ENCODE measurements at regions not wholly inside any gene's neighbourhood (a gene's known extent, or its start where the extent isn't known, plus 50 kb on each side); places are given as distances from the start of the nearest gene placed in this dataset.

DNA sequence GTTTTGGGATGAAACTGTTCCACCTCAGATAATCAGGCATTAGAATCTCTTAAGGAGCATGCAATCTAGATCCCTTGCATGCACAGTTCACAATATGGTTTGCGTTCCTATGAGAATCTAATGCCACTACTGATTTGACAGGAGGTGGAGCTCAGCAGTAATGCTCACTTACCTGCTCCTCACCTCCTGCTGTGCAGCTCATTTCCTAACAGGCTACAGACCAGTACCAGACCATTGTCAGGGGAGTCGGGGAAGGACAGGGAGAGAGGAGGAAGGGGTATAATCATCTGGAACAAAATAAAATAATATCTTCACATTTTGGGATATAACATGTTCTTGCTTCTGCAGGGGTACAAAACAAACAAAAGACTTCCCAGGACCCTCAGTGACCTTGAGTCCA, 532.0 kb upstream of the FSHR start:
- TF ChIP-seq, protein P1, sequence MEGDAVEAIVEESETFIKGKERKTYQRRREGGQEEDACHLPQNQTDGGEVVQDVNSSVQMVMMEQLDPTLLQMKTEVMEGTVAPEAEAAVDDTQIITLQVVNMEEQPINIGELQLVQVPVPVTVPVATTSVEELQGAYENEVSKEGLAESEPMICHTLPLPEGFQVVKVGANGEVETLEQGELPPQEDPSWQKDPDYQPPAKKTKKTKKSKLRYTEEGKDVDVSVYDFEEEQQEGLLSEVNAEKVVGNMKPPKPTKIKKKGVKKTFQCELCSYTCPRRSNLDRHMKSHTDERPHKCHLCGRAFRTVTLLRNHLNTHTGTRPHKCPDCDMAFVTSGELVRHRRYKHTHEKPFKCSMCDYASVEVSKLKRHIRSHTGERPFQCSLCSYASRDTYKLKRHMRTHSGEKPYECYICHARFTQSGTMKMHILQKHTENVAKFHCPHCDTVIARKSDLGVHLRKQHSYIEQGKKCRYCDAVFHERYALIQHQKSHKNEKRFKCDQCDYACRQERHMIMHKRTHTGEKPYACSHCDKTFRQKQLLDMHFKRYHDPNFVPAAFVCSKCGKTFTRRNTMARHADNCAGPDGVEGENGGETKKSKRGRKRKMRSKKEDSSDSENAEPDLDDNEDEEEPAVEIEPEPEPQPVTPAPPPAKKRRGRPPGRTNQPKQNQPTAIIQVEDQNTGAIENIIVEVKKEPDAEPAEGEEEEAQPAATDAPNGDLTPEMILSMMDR (IDR thresholded peaks at IDR 0.05): no peak
- TF ChIP-seq POLR2AphosphoS5 (IDR thresholded peaks at IDR 0.05; ENCODE audit: low read depth, low read length): no peak
- TF ChIP-seq, protein P2, sequence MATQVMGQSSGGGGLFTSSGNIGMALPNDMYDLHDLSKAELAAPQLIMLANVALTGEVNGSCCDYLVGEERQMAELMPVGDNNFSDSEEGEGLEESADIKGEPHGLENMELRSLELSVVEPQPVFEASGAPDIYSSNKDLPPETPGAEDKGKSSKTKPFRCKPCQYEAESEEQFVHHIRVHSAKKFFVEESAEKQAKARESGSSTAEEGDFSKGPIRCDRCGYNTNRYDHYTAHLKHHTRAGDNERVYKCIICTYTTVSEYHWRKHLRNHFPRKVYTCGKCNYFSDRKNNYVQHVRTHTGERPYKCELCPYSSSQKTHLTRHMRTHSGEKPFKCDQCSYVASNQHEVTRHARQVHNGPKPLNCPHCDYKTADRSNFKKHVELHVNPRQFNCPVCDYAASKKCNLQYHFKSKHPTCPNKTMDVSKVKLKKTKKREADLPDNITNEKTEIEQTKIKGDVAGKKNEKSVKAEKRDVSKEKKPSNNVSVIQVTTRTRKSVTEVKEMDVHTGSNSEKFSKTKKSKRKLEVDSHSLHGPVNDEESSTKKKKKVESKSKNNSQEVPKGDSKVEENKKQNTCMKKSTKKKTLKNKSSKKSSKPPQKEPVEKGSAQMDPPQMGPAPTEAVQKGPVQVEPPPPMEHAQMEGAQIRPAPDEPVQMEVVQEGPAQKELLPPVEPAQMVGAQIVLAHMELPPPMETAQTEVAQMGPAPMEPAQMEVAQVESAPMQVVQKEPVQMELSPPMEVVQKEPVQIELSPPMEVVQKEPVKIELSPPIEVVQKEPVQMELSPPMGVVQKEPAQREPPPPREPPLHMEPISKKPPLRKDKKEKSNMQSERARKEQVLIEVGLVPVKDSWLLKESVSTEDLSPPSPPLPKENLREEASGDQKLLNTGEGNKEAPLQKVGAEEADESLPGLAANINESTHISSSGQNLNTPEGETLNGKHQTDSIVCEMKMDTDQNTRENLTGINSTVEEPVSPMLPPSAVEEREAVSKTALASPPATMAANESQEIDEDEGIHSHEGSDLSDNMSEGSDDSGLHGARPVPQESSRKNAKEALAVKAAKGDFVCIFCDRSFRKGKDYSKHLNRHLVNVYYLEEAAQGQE (IDR thresholded peaks at IDR 0.05; ENCODE audit: insufficient read depth in 1 of 2, low read depth in 2 of 2, low read length in 1 of 2): no peak

Data from Panc1 (cell line).